HEK293 (cell line): ENCODE measurements at regions not wholly inside any gene's neighbourhood (a gene's known extent, or its start where the extent isn't known, plus 50 kb on each side); places are given as distances from the start of the nearest gene placed in this dataset.

ENCODE experiments used
- CTCF ChIA-PET: fragments of 350-600 bp; formaldehyde crosslinking; extraction: SDS; loops from one replicate; lab custom pipeline; 2021; ENCODE audit warnings: antibody characterized with exemption; lab: Yijun Ruan, JAX
- POLR2A ChIA-PET: fragments of 300-600 bp; formaldehyde crosslinking; extraction: SDS; loops from one replicate; lab custom pipeline; 2020; ENCODE audit warnings: antibody characterized with exemption, inconsistent platforms; lab: Yijun Ruan, JAX
- H3K27ac ChIP-seq: fragments of 200-500 bp; sonication (Bioruptor generic); 2 replicates; pipeline ENCODE4 v1.5.1; 2014; ENCODE audit warnings: low read depth, low read length, control low read depth, inconsistent platforms; ENCODE audit errors: extremely low read depth
- H3K36me3 ChIP-seq, 2 experiments: fragments of 200-500 bp in 1 of 2; sonication (Bioruptor generic) in 1 of 2; 1 replicate in 1 of 2; 2 replicates in 1 of 2; pipeline ENCODE4 v1.5.1; 2014 to 2017; ENCODE audit warnings: inconsistent platforms in 2 of 2, low read length in 2 of 2; ENCODE audit not compliant: control insufficient read depth in 2 of 2, insufficient read depth in 1 of 2
- H3K4me1 ChIP-seq: fragments of 200-500 bp; sonication (Bioruptor generic); 2 replicates; pipeline ENCODE4 v1.5.1; 2014; ENCODE audit warnings: mild to moderate bottlenecking, low read length, inconsistent platforms; ENCODE audit not compliant: control insufficient read depth, insufficient read depth
- H3K4me3 ChIP-seq: 2 replicates; pipeline ENCODE4 v1.5.1; 2011; ENCODE audit warnings: low read depth, mild to moderate bottlenecking, control low read depth, low read length, moderate library complexity
- H3K9me3 ChIP-seq: fragments of 200-500 bp; sonication (Bioruptor generic); 2 replicates; pipeline ENCODE4 v1.5.1; 2014; ENCODE audit warnings: low read depth, low read length, inconsistent platforms; ENCODE audit not compliant: control insufficient read depth, insufficient read depth
- EGR2 ChIP-seq: fragments of 450-650 bp; formaldehyde crosslinking; IDR thresholded peaks from 2 replicates; pipeline ENCODE4 v1.5.1; 2016; ENCODE audit warnings: low read depth, missing biosample characterization, missing genetic modification characterization
- SCRT1 ChIP-seq: fragments of 450-650 bp; formaldehyde crosslinking; IDR thresholded peaks from 2 replicates; pipeline ENCODE4 v1.5.1; 2016; ENCODE audit warnings: missing biosample characterization, missing genetic modification characterization, borderline replicate concordance
- SP2 ChIP-seq: fragments of 450-650 bp; formaldehyde crosslinking; IDR thresholded peaks from 2 replicates; pipeline ENCODE4 v1.5.1; 2016; ENCODE audit warnings: missing biosample characterization, missing genetic modification characterization
- ZNF10 ChIP-seq: fragments of 450-650 bp; formaldehyde crosslinking; IDR thresholded peaks from 2 replicates; pipeline ENCODE4 v1.5.1; 2017; ENCODE audit warnings: missing biosample characterization, missing genetic modification characterization
- ZNF140 ChIP-seq: fragments of 450-650 bp; formaldehyde crosslinking; IDR thresholded peaks from 2 replicates; pipeline ENCODE4 v1.5.1; 2016; ENCODE audit warnings: missing biosample characterization, missing genetic modification characterization
- ZNF19 ChIP-seq: fragments of 450-650 bp; formaldehyde crosslinking; IDR thresholded peaks from 2 replicates; pipeline ENCODE4; 2016; ENCODE audit warnings: missing biosample characterization, missing genetic modification characterization, low read depth
- ZNF341 ChIP-seq: fragments of 450-650 bp; formaldehyde crosslinking; IDR thresholded peaks from 2 replicates; pipeline ENCODE4; 2016; ENCODE audit warnings: low read depth, missing biosample characterization, missing genetic modification characterization
- ZNF354C ChIP-seq: fragments of 450-650 bp; formaldehyde crosslinking; IDR thresholded peaks from 2 replicates; pipeline ENCODE4 v1.5.1; 2016; ENCODE audit warnings: missing biosample characterization, missing genetic modification characterization, low read depth, borderline replicate concordance
- ZNF426 ChIP-seq: fragments of 450-650 bp; formaldehyde crosslinking; IDR thresholded peaks from 2 replicates; pipeline ENCODE4 v1.5.1; 2017; ENCODE audit warnings: missing biosample characterization, missing genetic modification characterization, mild to moderate bottlenecking, inconsistent platforms, moderate library complexity
- ZNF48 ChIP-seq: fragments of 450-650 bp; formaldehyde crosslinking; IDR thresholded peaks from 2 replicates; pipeline ENCODE4 v1.5.1; 2016; ENCODE audit warnings: missing biosample characterization, missing genetic modification characterization
- ZNF624 ChIP-seq: fragments of 450-650 bp; formaldehyde crosslinking; IDR thresholded peaks from 2 replicates; pipeline ENCODE4 v1.5.1; 2017; ENCODE audit warnings: missing biosample characterization, missing genetic modification characterization
- ZNF701 ChIP-seq: fragments of 450-650 bp; formaldehyde crosslinking; IDR thresholded peaks from 2 replicates; pipeline ENCODE4 v1.5.1; 2016; ENCODE audit warnings: missing biosample characterization, missing genetic modification characterization
- ZNF777 ChIP-seq: fragments of 450-650 bp; formaldehyde crosslinking; IDR thresholded peaks from 2 replicates; pipeline ENCODE4 v1.5.1; 2017; ENCODE audit warnings: missing biosample characterization, missing genetic modification characterization, borderline replicate concordance
- TF ChIP-seq, protein P1 (sequence below): fragments of 450-650 bp; formaldehyde crosslinking; IDR thresholded peaks from 2 replicates; pipeline ENCODE4 v1.5.1; 2017; ENCODE audit warnings: missing biosample characterization, missing genetic modification characterization
- TF ChIP-seq, protein P2 (sequence below): fragments of 450-650 bp; formaldehyde crosslinking; IDR thresholded peaks from 2 replicates; pipeline ENCODE4 v1.5.1; 2016; ENCODE audit warnings: missing biosample characterization, missing genetic modification characterization
- TF ChIP-seq, protein P3 (sequence below): fragments of 450-650 bp; formaldehyde crosslinking; IDR thresholded peaks from 2 replicates; pipeline ENCODE4 v1.5.1; 2017; ENCODE audit warnings: missing biosample characterization, missing genetic modification characterization
- TF ChIP-seq, protein P4 (sequence below): fragments of 450-650 bp; formaldehyde crosslinking; IDR thresholded peaks from 2 replicates; pipeline ENCODE4 v1.5.1; 2016; ENCODE audit warnings: missing biosample characterization, missing genetic modification characterization
- TF ChIP-seq, protein P5 (sequence below): fragments of 450-650 bp; IDR thresholded peaks from 2 replicates; pipeline ENCODE4 v1.5.1; 2018; ENCODE audit warnings: missing biosample characterization, mild to moderate bottlenecking, missing genetic modification characterization

DNA sequence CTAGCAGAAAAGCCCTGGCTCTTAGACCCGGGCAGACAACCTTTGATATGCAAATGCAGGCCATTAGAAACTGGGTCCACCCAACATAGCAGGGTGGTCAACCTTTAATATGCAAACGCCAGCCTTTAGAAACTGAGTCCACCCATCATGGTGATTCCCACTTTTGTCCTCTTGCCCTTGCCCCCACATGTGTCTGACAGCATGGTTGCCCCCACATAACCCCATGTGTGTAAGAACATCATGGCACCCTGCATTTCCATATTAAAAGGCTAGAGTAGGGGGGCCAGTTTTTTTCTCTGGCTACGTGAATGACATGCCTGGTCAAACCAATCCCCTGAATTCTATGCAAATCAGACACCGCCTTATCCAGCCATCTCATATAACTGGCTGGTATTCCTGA lies 273.2 kb upstream of the PRDM9 start:
- Histone ChIP-seq H3K36me3 (no peaks in the 10 kb centered on the region), H3K27ac (no peak overlapping the region), H3K4me3 (no peak overlapping the region), H3K4me1 (no peaks in the 10 kb centered on the region), H3K9me3 (no peaks in the 10 kb centered on the region)
- ChIA-PET CTCF (no interaction called here), POLR2A (no interaction called here)
- TF ChIP-seq ZNF10 (tag by site-specific recombination) (no peak), ZNF48 (tag by site-specific recombination) (no peak), EGR2 (tag by site-specific recombination) (no peak), ZNF701 (tag by site-specific recombination) (no peak), ZNF624 (tag by site-specific recombination) (no peak), ZNF426 (tag by site-specific recombination) (no peak), ZNF19 (tag by site-specific recombination) (no peak), SCRT1 (tag by site-specific recombination) (no peak)
- TF ChIP-seq, protein P1, sequence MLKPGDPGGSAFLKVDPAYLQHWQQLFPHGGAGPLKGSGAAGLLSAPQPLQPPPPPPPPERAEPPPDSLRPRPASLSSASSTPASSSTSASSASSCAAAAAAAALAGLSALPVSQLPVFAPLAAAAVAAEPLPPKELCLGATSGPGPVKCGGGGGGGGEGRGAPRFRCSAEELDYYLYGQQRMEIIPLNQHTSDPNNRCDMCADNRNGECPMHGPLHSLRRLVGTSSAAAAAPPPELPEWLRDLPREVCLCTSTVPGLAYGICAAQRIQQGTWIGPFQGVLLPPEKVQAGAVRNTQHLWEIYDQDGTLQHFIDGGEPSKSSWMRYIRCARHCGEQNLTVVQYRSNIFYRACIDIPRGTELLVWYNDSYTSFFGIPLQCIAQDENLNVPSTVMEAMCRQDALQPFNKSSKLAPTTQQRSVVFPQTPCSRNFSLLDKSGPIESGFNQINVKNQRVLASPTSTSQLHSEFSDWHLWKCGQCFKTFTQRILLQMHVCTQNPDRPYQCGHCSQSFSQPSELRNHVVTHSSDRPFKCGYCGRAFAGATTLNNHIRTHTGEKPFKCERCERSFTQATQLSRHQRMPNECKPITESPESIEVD (tag by site-specific recombination) = no peak
- TF ChIP-seq, protein P2, sequence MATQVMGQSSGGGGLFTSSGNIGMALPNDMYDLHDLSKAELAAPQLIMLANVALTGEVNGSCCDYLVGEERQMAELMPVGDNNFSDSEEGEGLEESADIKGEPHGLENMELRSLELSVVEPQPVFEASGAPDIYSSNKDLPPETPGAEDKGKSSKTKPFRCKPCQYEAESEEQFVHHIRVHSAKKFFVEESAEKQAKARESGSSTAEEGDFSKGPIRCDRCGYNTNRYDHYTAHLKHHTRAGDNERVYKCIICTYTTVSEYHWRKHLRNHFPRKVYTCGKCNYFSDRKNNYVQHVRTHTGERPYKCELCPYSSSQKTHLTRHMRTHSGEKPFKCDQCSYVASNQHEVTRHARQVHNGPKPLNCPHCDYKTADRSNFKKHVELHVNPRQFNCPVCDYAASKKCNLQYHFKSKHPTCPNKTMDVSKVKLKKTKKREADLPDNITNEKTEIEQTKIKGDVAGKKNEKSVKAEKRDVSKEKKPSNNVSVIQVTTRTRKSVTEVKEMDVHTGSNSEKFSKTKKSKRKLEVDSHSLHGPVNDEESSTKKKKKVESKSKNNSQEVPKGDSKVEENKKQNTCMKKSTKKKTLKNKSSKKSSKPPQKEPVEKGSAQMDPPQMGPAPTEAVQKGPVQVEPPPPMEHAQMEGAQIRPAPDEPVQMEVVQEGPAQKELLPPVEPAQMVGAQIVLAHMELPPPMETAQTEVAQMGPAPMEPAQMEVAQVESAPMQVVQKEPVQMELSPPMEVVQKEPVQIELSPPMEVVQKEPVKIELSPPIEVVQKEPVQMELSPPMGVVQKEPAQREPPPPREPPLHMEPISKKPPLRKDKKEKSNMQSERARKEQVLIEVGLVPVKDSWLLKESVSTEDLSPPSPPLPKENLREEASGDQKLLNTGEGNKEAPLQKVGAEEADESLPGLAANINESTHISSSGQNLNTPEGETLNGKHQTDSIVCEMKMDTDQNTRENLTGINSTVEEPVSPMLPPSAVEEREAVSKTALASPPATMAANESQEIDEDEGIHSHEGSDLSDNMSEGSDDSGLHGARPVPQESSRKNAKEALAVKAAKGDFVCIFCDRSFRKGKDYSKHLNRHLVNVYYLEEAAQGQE (tag by site-specific recombination) = no peak
- TF ChIP-seq, protein P3, sequence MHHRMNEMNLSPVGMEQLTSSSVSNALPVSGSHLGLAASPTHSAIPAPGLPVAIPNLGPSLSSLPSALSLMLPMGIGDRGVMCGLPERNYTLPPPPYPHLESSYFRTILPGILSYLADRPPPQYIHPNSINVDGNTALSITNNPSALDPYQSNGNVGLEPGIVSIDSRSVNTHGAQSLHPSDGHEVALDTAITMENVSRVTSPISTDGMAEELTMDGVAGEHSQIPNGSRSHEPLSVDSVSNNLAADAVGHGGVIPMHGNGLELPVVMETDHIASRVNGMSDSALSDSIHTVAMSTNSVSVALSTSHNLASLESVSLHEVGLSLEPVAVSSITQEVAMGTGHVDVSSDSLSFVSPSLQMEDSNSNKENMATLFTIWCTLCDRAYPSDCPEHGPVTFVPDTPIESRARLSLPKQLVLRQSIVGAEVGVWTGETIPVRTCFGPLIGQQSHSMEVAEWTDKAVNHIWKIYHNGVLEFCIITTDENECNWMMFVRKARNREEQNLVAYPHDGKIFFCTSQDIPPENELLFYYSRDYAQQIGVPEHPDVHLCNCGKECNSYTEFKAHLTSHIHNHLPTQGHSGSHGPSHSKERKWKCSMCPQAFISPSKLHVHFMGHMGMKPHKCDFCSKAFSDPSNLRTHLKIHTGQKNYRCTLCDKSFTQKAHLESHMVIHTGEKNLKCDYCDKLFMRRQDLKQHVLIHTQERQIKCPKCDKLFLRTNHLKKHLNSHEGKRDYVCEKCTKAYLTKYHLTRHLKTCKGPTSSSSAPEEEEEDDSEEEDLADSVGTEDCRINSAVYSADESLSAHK (tag by site-specific recombination) = no peak
- TF ChIP-seq, protein P4, sequence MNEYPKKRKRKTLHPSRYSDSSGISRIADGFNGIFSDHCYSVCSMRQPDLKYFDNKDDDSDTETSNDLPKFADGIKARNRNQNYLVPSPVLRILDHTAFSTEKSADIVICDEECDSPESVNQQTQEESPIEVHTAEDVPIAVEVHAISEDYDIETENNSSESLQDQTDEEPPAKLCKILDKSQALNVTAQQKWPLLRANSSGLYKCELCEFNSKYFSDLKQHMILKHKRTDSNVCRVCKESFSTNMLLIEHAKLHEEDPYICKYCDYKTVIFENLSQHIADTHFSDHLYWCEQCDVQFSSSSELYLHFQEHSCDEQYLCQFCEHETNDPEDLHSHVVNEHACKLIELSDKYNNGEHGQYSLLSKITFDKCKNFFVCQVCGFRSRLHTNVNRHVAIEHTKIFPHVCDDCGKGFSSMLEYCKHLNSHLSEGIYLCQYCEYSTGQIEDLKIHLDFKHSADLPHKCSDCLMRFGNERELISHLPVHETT (tag by site-specific recombination) = no peak

DNA sequence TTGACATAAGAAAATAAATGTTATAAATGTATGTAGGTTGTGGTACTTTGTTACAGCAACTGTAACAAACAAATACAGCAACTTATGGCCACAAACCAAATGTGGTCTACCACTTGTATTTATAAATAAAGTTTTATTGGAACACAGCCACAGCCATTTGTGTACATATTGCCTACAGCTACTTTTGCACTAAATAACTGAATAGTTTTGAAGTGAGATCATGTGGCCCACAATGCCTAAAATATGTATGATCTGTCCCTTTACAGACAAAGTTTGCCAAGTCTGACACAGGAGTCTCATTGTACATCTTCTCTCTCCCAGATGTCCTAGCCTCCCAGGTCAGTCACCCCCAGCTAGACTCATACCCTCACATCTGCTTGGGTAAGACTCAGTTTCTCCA lies 283.6 kb upstream of the PRDM9 start:
- ChIA-PET POLR2A (no interaction called here), CTCF (interaction anchor here (0.5 to 2.0 kb wide), 2 partner anchors 15 to 224 kb away, joined by 3 to 6 read pairs; no protein-coding TSS in a partner anchor)
- Histone ChIP-seq H3K9me3 (no peaks in the 10 kb centered on the region), H3K4me1 (no peaks in the 10 kb centered on the region), H3K4me3 (no peak overlapping the region), H3K36me3 (no peaks in the 10 kb centered on the region), H3K27ac (no peak overlapping the region)
- TF ChIP-seq, protein P5, sequence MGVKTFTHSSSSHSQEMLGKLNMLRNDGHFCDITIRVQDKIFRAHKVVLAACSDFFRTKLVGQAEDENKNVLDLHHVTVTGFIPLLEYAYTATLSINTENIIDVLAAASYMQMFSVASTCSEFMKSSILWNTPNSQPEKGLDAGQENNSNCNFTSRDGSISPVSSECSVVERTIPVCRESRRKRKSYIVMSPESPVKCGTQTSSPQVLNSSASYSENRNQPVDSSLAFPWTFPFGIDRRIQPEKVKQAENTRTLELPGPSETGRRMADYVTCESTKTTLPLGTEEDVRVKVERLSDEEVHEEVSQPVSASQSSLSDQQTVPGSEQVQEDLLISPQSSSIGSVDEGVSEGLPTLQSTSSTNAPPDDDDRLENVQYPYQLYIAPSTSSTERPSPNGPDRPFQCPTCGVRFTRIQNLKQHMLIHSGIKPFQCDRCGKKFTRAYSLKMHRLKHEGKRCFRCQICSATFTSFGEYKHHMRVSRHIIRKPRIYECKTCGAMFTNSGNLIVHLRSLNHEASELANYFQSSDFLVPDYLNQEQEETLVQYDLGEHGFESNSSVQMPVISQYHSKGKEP (tag by site-specific recombination) = no peak
- TF ChIP-seq, protein P2 (tag by site-specific recombination) = no peak
- TF ChIP-seq EGR2 (tag by site-specific recombination) = no peak
- TF ChIP-seq ZNF354C (tag by site-specific recombination) = no peak
- TF ChIP-seq ZNF341 = no peak
- no peak for TF ChIP-seq ZNF777 (tag by site-specific recombination)
- TF ChIP-seq ZNF140 (tag by site-specific recombination) = no peak
- no peak for TF ChIP-seq SP2 (tag by site-specific recombination)
